Endothelial cell of umbilical vein (primary cell): ENCODE measurements at regions not wholly inside any gene's neighbourhood (a gene's known extent, or its start where the extent isn't known, plus 50 kb on each side); places are given as distances from the start of the nearest gene placed in this dataset.
"Not testable (repeated sequence)": the region's sequence is repeated elsewhere in the genome, so short reads cannot be mapped to it uniquely, and the experiment has no call there.

Source experiments
- BruUV-seq: library from RNA; stranded (reverse); fragments of 400-500 nt; replicated peaks from 2 replicates; lab custom pipeline; 2021; lab: Mats Ljungman, UMichigan
- CTCF ChIA-PET: fragments of 300-600, 350-600 bp; sonication (Branson Sonifier 250); formaldehyde crosslinking; loops from one replicate; lab custom pipeline; 2021; ENCODE audit warnings: antibody characterized with exemption, inconsistent platforms; lab: Charles Lee
- POLR2A ChIA-PET: fragments of 300-600, 350-600 bp; sonication (Branson Sonifier 250); formaldehyde crosslinking; loops from one replicate; lab custom pipeline; 2021; ENCODE audit warnings: antibody characterized with exemption, inconsistent platforms; lab: Charles Lee
- DNase-seq: peaks from one replicate; pipeline ENCODE4 v3.0.0-alpha.2; 2011; ENCODE audit warnings: low read depth, low spot score
- FAIRE-seq: peaks from 2 replicates; lab custom pipeline; 2011; peaks lifted over from hg19 to GRCh38; lab: Jason Lieb, UNC
- H2AFZ ChIP-seq: 2 replicates; pipeline ENCODE4 v1.6.0; 2012; ENCODE audit warnings: low read depth, low read length, control low read depth, inconsistent platforms
- H3K27ac ChIP-seq: 2 replicates; pipeline ENCODE4 v1.5.1; 2011; ENCODE audit warnings: low read depth, mild to moderate bottlenecking, control low read depth, low read length, moderate library complexity; ENCODE audit not compliant: insufficient read depth
- H3K27me3 ChIP-seq, 2 experiments: 2 replicates each; pipeline versions ENCODE4 v1.6.0 to v1.6.1; 2011; ENCODE audit warnings: low read length in 2 of 2, mixed read lengths in 1 of 2; ENCODE audit not compliant: control insufficient read depth in 2 of 2, insufficient read depth in 2 of 2
- H3K36me3 ChIP-seq, 2 experiments: 2 replicates in 1 of 2; 3 replicates in 1 of 2; pipeline ENCODE4 v1.5.1; 2011; ENCODE audit warnings: low read length in 2 of 2, mild to moderate bottlenecking in 1 of 2, moderate library complexity in 1 of 2; ENCODE audit not compliant: control insufficient read depth in 2 of 2, insufficient read depth in 2 of 2; ENCODE audit errors: extremely low read depth in 1 of 2
- H3K4me1 ChIP-seq: 3 replicates; pipeline ENCODE4 v1.5.1; 2011; ENCODE audit warnings: mild to moderate bottlenecking, low read length; ENCODE audit not compliant: control insufficient read depth, insufficient read depth; ENCODE audit errors: extremely low read depth
- H3K4me2 ChIP-seq: 2 replicates; pipeline ENCODE4 v1.6.1; 2011; ENCODE audit warnings: low read length, control low read depth, mixed read lengths; ENCODE audit not compliant: insufficient read depth
- H3K4me3 ChIP-seq, 3 experiments: fragments of 200-600 bp in 1 of 3; sonication (generic), shearing (Covaris generic) in 1 of 3; replicated peaks in 1 of 3; 2 replicates each; pipeline ENCODE4 v1.5.1; 2011 to 2016; ENCODE audit warnings: control low read depth in 3 of 3, low read length in 3 of 3, mild to moderate bottlenecking in 2 of 3, inconsistent platforms in 1 of 3, low read depth in 1 of 3, moderate library complexity in 1 of 3; ENCODE audit not compliant: insufficient read depth in 1 of 3
- H3K79me2 ChIP-seq: 2 replicates; pipeline ENCODE4 v1.6.0; 2012; ENCODE audit warnings: low read length, inconsistent platforms; ENCODE audit not compliant: control insufficient read depth, insufficient read depth
- H3K9ac ChIP-seq: replicated peaks from 2 replicates; pipeline ENCODE3; 2011; ENCODE audit warnings: low read length, control low read depth; ENCODE audit not compliant: insufficient read depth; ENCODE audit errors: extremely low read depth
- H3K9me1 ChIP-seq: replicated peaks from 3 replicates; pipeline ENCODE4 v1.6.0; 2011; ENCODE audit warnings: mild to moderate bottlenecking, low read length; ENCODE audit not compliant: control insufficient read depth, insufficient read depth; ENCODE audit errors: extremely low read depth
- H3K9me3 ChIP-seq: replicated peaks from 2 replicates; pipeline ENCODE4 v1.5.1; 2012; ENCODE audit warnings: low read length, inconsistent platforms; ENCODE audit not compliant: control insufficient read depth, insufficient read depth
- H4K20me1 ChIP-seq: replicated peaks from 2 replicates; pipeline ENCODE3; 2011; ENCODE audit warnings: mild to moderate bottlenecking, low read length; ENCODE audit not compliant: control insufficient read depth, insufficient read depth; ENCODE audit errors: extremely low read depth
- CTCF ChIP-seq, 2 donors: IDR thresholded peaks; 1 replicate in 1 of 2; 2 replicates in 1 of 2; pipeline ENCODE4 v1.5.1; 2011; ENCODE audit warnings: low read length in 2 of 2, mild to moderate bottlenecking in 2 of 2, moderate library complexity in 2 of 2, control low read depth in 1 of 2, inconsistent platforms in 1 of 2, low read depth in 1 of 2; ENCODE audit not compliant: insufficient read depth in 1 of 2; ENCODE audit errors: extremely low read depth in 1 of 2
- EZH2 ChIP-seq: IDR thresholded peaks from 2 replicates; pipeline ENCODE4 v1.6.1; 2012; ENCODE audit warnings: borderline replicate concordance, low read depth, mild to moderate bottlenecking, moderate library complexity, low read length, inconsistent platforms; ENCODE audit not compliant: severe bottlenecking
- FOS ChIP-seq: IDR thresholded peaks from 2 replicates; pipeline ENCODE4 v1.6.1; 2011; ENCODE audit warnings: mild to moderate bottlenecking, low read length, moderate library complexity, borderline replicate concordance; ENCODE audit not compliant: insufficient read depth
- GATA2 ChIP-seq: IDR thresholded peaks from 2 replicates; pipeline ENCODE4 v1.7.0; 2011; ENCODE audit warnings: low read depth, mild to moderate bottlenecking, moderate library complexity, mixed read lengths, low read length; ENCODE audit not compliant: insufficient read length, insufficient read depth
- JUN ChIP-seq: IDR thresholded peaks from 2 replicates; pipeline ENCODE4 v1.6.1; 2011; ENCODE audit warnings: borderline replicate concordance, low read depth; ENCODE audit not compliant: insufficient read length, insufficient read depth
- MYC ChIP-seq: IDR thresholded peaks from one replicate; pipeline ENCODE4 v1.6.1; 2011; ENCODE audit warnings: mild to moderate bottlenecking, low read depth, low read length
- POLR2A ChIP-seq: IDR thresholded peaks from 2 replicates; pipeline ENCODE4 v1.6.1; 2012; ENCODE audit warnings: low read depth, mild to moderate bottlenecking, control low read depth, low read length
- POLR2AphosphoS5 ChIP-seq: IDR thresholded peaks from 2 replicates; pipeline ENCODE4 v1.6.1; 2012; ENCODE audit warnings: low read depth, mild to moderate bottlenecking, control low read depth, low read length, moderate library complexity; ENCODE audit not compliant: insufficient read depth
- dilution Hi-C: fragments of 300-500 bp; cut with MboI; formaldehyde crosslinking; loops from one replicate; pipeline ENCODE4 v1.15.0; 2019; ENCODE audit warnings: low sequenced_read_pairs; ENCODE audit not compliant: extremely low pct_ligation_motif_present
- intact Hi-C: fragments of 100-400 bp; cut with micrococcal nuclease; formaldehyde crosslinking; loops from one replicate; pipeline ENCODE4 v1.10.0; 2022
- TF ChIP-seq, protein P1 (sequence below): IDR thresholded peaks from 2 replicates; pipeline ENCODE4 v1.6.1; 2011; ENCODE audit not compliant: insufficient read depth, insufficient read length

GRCh38 chr14:40336846-40337245, 904.6 kb upstream of the FBXO33 start:
- H3K27me3 ChIP-seq, result no peaks in the 10 kb centered on the region
- H3K36me3 ChIP-seq, result no peaks in the 10 kb centered on the region
- no peak for TF ChIP-seq GATA2
- TF ChIP-seq CTCF (IDR thresholded peaks at IDR 0.05; ENCODE audit: extremely low read depth in 1 of 2, insufficient read depth in 1 of 2, low read depth in 1 of 2, low read length in 2 of 2), result no peak
- TF ChIP-seq JUN, result no peak
- TF ChIP-seq EZH2, result no peak
- TF ChIP-seq POLR2A, result no peak
- no peak for TF ChIP-seq FOS
- no peak for TF ChIP-seq POLR2AphosphoS5
- TF ChIP-seq, protein P1, sequence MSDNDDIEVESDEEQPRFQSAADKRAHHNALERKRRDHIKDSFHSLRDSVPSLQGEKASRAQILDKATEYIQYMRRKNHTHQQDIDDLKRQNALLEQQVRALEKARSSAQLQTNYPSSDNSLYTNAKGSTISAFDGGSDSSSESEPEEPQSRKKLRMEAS, result no peak
- TF ChIP-seq MYC, result no peak
- CTCF ChIA-PET, result no interaction called here
- H3K4me3 ChIP-seq, result no peak overlapping the region
- intact Hi-C loops, result no loop called here
- H3K9me3 ChIP-seq, result no peaks in the 10 kb centered on the region
- dilution Hi-C loops, result no loop called here
- DNase-seq (no peak), FAIRE-seq (no peak)
- H4K20me1 ChIP-seq, result no peaks in the 10 kb centered on the region
- no peak overlapping the region for H2AFZ ChIP-seq
- H3K4me2 ChIP-seq, result no peak overlapping the region
- POLR2A ChIA-PET, result no interaction called here
- H3K4me1 ChIP-seq, result no peaks in the 10 kb centered on the region
- BruUV-seq, result no TSS peak
- H3K79me2 ChIP-seq, result no peaks in the 10 kb centered on the region
- H3K9me1 ChIP-seq, result no peaks in the 10 kb centered on the region
- no peak overlapping the region for H3K27ac ChIP-seq
- H3K9ac ChIP-seq, result no peak overlapping the region

DNA sequence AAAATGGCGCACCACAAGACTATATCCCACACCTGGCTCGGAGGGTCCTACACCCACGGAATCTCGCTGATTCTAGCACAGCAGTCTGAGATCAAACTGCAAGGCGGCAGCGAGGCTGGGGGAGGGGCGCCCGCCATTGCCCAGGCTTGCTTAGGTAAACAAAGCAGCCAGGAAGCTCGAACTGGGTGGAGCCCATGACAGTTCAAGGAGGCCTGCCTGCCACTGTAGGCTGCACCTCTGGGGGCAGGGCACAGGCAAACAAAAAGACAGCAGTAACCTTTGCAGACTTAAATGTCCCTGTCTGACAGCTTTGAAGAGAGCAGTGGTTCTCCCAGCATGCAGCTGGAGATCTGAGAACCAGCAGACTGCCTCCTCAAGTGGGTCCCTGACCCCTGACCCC, 894.3 kb upstream of the FBXO33 start:
- H3K4me3 ChIP-seq, H4K20me1 ChIP-seq, H3K4me1 ChIP-seq, H3K36me3 ChIP-seq, dilution Hi-C loops, H3K4me2 ChIP-seq, H3K9me1 ChIP-seq, DNase-seq, H3K79me2 ChIP-seq, H3K27ac ChIP-seq, H3K9ac ChIP-seq, FAIRE-seq, intact Hi-C loops, H3K9me3 ChIP-seq, POLR2A ChIA-PET, H3K27me3 ChIP-seq, BruUV-seq, H2AFZ ChIP-seq, CTCF ChIA-PET: not testable (repeated sequence)
